ENCODE measurements at regions not wholly inside any gene's neighbourhood (a gene's known extent, or its start where the extent isn't known, plus 50 kb on each side); places are given as distances from the start of the nearest gene placed in this dataset.

DNA sequence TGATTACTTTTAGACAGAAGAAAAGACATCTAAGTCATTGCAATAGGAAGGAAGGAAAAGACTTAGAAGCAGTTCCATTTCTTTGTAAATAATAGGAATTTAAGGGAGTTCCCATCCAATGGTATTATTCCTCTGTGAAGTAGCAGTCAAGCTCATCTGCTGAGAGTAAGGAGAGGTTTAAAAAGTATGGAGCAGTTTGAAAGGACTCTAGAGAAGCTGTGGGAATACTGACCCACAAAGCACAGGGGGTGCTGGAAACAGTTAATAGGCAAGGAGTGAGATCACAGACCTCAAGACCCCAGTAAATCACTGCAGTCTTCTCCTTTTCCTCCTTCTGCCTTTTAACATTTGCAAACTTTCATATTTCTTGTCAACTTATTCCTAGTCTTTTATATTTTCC is 428.5 kb downstream of the ADAMTS20 start:
- Mint-ChIP-seq H3K4me1 (no peaks in the 10 kb centered on the region), H3K4me3 (no peak overlapping the region), H3K36me3 (no peaks in the 10 kb centered on the region), H3K27ac (no peak overlapping the region), H3K27me3 (peaks cover 2% of the 10 kb centered on the region), H3K9me3 (peaks cover 14% of the 10 kb centered on the region)

GRCh38 chr12:43120150-43120549 is 431.9 kb downstream of the ADAMTS20 start:
- no peak overlapping the region for H3K27ac Mint-ChIP-seq
- peaks cover 2% of the 10 kb centered on the region for H3K27me3 Mint-ChIP-seq
- H3K4me1 Mint-ChIP-seq = no peaks in the 10 kb centered on the region
- no peak overlapping the region for H3K4me3 Mint-ChIP-seq
- H3K9me3 Mint-ChIP-seq = peaks cover 14% of the 10 kb centered on the region
- H3K36me3 Mint-ChIP-seq = no peaks in the 10 kb centered on the region

GRCh38 chr12:43118881-43119280 is 433.1 kb downstream of the ADAMTS20 start:
- no peaks in the 10 kb centered on the region for H3K4me1 Mint-ChIP-seq
- H3K27ac Mint-ChIP-seq = no peak overlapping the region
- no peak overlapping the region for H3K4me3 Mint-ChIP-seq
- no peaks in the 10 kb centered on the region for H3K36me3 Mint-ChIP-seq
- peaks cover 2% of the 10 kb centered on the region for H3K27me3 Mint-ChIP-seq
- H3K9me3 Mint-ChIP-seq = peaks cover 14% of the 10 kb centered on the region

- H3K27me3 Mint-ChIP-seq = peaks cover 2% of the 10 kb centered on the region
- no peaks in the 10 kb centered on the region for H3K36me3 Mint-ChIP-seq
- H3K4me3 Mint-ChIP-seq = no peak overlapping the region
- no peak overlapping the region for H3K27ac Mint-ChIP-seq
- peaks cover 14% of the 10 kb centered on the region for H3K9me3 Mint-ChIP-seq
- no peaks in the 10 kb centered on the region for H3K4me1 Mint-ChIP-seq
Measured at GRCh38 chr12:43118234-43118633, 433.8 kb downstream of the ADAMTS20 start.

GRCh38 chr12:43117226-43117930 is 434.6 kb downstream of the ADAMTS20 start:
- Mint-ChIP-seq H3K4me1 (no peaks in the 10 kb centered on the region), H3K36me3 (no peaks in the 10 kb centered on the region), H3K27me3 (peaks cover 2% of the 10 kb centered on the region), H3K4me3 (no peak overlapping the region), H3K9me3 (peaks cover 11% of the 10 kb centered on the region), H3K27ac (no peak overlapping the region)

DNA sequence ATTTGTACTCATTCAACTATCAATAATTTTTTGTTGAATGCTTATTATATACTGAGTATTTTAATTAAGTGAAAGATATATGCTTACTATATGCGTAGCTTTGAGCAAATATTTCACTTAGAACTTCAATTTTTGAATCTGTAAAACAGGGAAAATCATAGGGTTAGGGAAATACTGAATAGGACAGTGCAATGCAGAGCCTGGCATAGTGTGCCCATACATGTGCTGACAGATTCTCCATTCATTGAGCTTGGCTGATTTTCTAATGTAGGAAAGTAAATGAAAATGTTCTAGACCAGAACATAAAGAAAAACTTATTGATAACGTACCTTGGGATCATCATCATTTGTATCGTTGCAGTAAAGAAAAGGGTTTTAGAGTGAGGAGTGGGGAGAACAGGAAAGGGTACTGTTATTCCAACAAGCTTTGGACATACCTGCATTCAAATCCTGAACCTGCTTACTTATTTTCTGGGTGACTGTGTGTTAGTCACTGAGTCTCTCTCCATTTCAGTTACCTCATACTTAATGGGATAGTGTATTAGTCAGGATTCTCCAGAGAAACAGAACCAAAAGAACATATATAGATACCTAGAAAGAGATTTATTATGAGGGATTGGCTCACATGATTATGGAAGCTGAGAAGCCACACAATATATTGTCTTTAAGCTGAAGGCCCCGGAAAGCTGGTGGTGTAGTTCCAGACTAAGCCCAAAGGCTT is 436.4 kb downstream of the ADAMTS20 start:
- Mint-ChIP-seq H3K27me3 (no peaks in the 10 kb centered on the region), H3K36me3 (no peaks in the 10 kb centered on the region), H3K9me3 (no peaks in the 10 kb centered on the region)

DNA sequence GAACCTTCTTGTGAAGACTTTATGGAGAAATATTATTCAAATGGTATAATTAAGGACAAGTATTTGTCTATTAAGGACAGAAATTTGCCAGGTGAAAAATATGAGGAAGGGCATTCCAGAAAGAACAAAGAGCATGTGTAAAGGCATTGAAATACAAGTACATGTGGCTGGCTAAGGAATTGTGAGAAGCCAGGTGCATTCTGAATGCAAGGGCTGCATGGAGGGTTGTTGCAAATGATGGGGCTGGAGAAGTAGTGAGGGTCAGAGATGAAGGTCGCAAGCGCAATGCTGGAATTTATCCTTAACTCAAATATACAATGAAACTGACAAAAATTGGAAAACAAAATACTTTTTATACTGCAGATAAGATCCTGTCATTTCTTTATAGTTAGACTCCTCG is 437.7 kb downstream of the ADAMTS20 start:
- H3K36me3 Mint-ChIP-seq = no peaks in the 10 kb centered on the region
- no peaks in the 10 kb centered on the region for H3K4me1 Mint-ChIP-seq
- no peak overlapping the region for H3K27ac Mint-ChIP-seq
- no peak overlapping the region for H3K4me3 Mint-ChIP-seq
- H3K9me3 Mint-ChIP-seq = peaks cover 11% of the 10 kb centered on the region
- no peaks in the 10 kb centered on the region for H3K27me3 Mint-ChIP-seq

More for the DNA sequence above, 436.4 kb downstream of the ADAMTS20 start:
- no peak overlapping the region for H3K4me3 Mint-ChIP-seq
- no peaks in the 10 kb centered on the region for H3K4me1 Mint-ChIP-seq
- H3K27ac Mint-ChIP-seq = no peak overlapping the region

- Mint-ChIP-seq H3K4me1 (no peaks in the 10 kb centered on the region), H3K27ac (no peak overlapping the region), H3K9me3 (peaks cover 11% of the 10 kb centered on the region), H3K27me3 (no peaks in the 10 kb centered on the region), H3K36me3 (no peaks in the 10 kb centered on the region), H3K4me3 (no peak overlapping the region)
Measured at GRCh38 chr12:43113616-43114015, 438.4 kb downstream of the ADAMTS20 start.

GRCh38 chr12:43113135-43113534 is 438.9 kb downstream of the ADAMTS20 start:
- no peaks in the 10 kb centered on the region for H3K27me3 Mint-ChIP-seq
- no peak overlapping the region for H3K27ac Mint-ChIP-seq
- no peaks in the 10 kb centered on the region for H3K36me3 Mint-ChIP-seq
- H3K4me1 Mint-ChIP-seq = no peaks in the 10 kb centered on the region
- H3K4me3 Mint-ChIP-seq = no peak overlapping the region
- H3K9me3 Mint-ChIP-seq = peaks cover 11% of the 10 kb centered on the region

GRCh38 chr12:43112101-43112920 is 439.7 kb downstream of the ADAMTS20 start:
- peaks cover 11% of the 10 kb centered on the region for H3K9me3 Mint-ChIP-seq
- H3K27ac Mint-ChIP-seq = no peak overlapping the region
- H3K4me3 Mint-ChIP-seq = no peak overlapping the region
- no peaks in the 10 kb centered on the region for H3K27me3 Mint-ChIP-seq
- H3K36me3 Mint-ChIP-seq = no peaks in the 10 kb centered on the region
- H3K4me1 Mint-ChIP-seq = no peaks in the 10 kb centered on the region

GRCh38 chr12:43111608-43112007 is 440.4 kb downstream of the ADAMTS20 start:
- H3K4me1 Mint-ChIP-seq = no peaks in the 10 kb centered on the region
- no peak overlapping the region for H3K27ac Mint-ChIP-seq
- no peaks in the 10 kb centered on the region for H3K27me3 Mint-ChIP-seq
- H3K36me3 Mint-ChIP-seq = no peaks in the 10 kb centered on the region
- peaks cover 11% of the 10 kb centered on the region for H3K9me3 Mint-ChIP-seq
- no peak overlapping the region for H3K4me3 Mint-ChIP-seq

GRCh38 chr12:43109631-43110345 is 442.2 kb downstream of the ADAMTS20 start:
- Mint-ChIP-seq H3K27me3 (no peaks in the 10 kb centered on the region), H3K4me3 (no peak overlapping the region), H3K27ac (no peak overlapping the region)

DNA sequence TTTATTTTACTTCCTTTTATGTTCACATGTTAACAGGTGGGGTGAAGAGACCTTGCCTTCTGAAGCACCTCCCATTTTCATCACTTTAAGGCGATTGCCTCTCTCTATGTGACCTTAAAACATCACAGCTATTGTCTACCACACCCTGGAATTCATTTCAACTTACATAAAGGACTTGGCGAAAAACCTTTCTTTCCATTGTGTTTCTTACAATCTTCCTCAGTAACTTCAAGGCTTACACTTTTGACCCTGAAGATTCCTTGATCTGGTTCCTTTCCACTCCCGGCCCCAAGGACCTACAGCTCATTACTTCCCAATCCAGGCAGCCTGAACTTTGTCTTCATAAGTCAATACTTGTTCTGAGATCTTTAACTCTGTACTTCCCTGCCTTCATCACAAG is 443.3 kb downstream of the ADAMTS20 start:
- H3K27me3 Mint-ChIP-seq = no peaks in the 10 kb centered on the region
- peaks cover 16% of the 10 kb centered on the region for H3K9me3 Mint-ChIP-seq
- no peak overlapping the region for H3K27ac Mint-ChIP-seq
- no peak overlapping the region for H3K4me3 Mint-ChIP-seq
- H3K36me3 Mint-ChIP-seq = no peaks in the 10 kb centered on the region
- no peaks in the 10 kb centered on the region for H3K4me1 Mint-ChIP-seq

More at GRCh38 chr12:43109631-43110345, 442.2 kb downstream of the ADAMTS20 start:
- Mint-ChIP-seq H3K36me3 (no peaks in the 10 kb centered on the region), H3K4me1 (no peaks in the 10 kb centered on the region), H3K9me3 (peaks cover 16% of the 10 kb centered on the region)

DNA sequence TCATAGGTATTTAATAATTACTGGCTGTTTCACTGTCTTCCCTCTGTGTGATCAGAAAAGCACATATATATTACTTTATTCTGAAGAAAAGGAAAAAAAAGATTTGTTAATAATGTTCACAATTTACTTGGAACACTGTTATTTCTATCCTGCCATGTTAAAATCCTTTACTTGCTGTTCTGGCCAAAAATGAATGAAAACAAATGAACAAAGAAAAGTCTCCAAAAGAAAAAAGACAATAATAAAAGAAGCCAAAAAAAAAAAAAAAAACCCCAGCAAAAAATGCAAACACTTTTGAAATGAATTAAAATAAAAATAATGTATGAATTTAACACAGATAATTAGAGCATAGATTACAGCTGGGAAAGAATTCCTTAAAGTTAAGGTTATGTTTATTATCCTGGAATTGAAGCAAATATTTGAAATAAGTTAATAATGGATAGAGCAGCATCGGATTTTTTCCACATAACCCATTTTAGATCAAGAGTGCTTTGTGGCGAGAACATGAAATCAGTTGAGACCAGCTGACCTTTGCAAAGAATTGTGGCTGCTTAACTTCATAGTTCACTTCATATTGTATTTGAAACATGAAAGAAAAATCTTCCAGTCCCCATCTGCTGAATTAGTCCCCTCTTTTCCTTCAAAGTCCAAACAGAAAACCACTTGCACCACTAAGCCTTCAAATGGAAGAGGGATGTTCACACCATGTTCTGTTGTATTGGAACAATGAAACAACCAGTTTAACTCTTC is 444.8 kb downstream of the ADAMTS20 start:
- H3K9me3 Mint-ChIP-seq = peaks cover 16% of the 10 kb centered on the region
- H3K4me1 Mint-ChIP-seq = no peaks in the 10 kb centered on the region
- no peak overlapping the region for H3K4me3 Mint-ChIP-seq
- H3K27me3 Mint-ChIP-seq = no peaks in the 10 kb centered on the region
- H3K36me3 Mint-ChIP-seq = no peaks in the 10 kb centered on the region
- no peak overlapping the region for H3K27ac Mint-ChIP-seq

GRCh38 chr12:43106355-43106754 is 445.6 kb downstream of the ADAMTS20 start:
- no peak overlapping the region for H3K4me3 Mint-ChIP-seq
- no peaks in the 10 kb centered on the region for H3K36me3 Mint-ChIP-seq
- H3K9me3 Mint-ChIP-seq = peaks cover 16% of the 10 kb centered on the region
- H3K27me3 Mint-ChIP-seq = no peaks in the 10 kb centered on the region
- H3K4me1 Mint-ChIP-seq = no peaks in the 10 kb centered on the region
- H3K27ac Mint-ChIP-seq = no peak overlapping the region
